ENCODE measurements at regions not wholly inside any gene's neighbourhood (a gene's known extent, or its start where the extent isn't known, plus 50 kb on each side); places are given as distances from the start of the nearest gene placed in this dataset.

GRCh38 chr18:78071166-78071710 lies 821.6 kb downstream of the GALR1 start:
- 88% methylated on average over 19 of the region's 19 CpGs for WGBS
- no peak for DNase-seq (ENCODE audit: extremely low spot score)
- H3K27ac ChIP-seq (ENCODE audit: low read depth) = no peak overlapping the region

GRCh38 chr18:78071776-78072175 lies 822.1 kb downstream of the GALR1 start:
- Histone ChIP-seq H3K27ac (ENCODE audit: low read depth) (no peak overlapping the region), H3K4me1 (ENCODE audit: insufficient read depth) (no peaks in the 10 kb centered on the region), H3K36me3 (ENCODE audit: insufficient read depth) (no peaks in the 10 kb centered on the region), H3K4me3 (ENCODE audit: low read depth, low read length) (no peak overlapping the region)
- 91% methylated on average over 3 of the region's 3 CpGs for WGBS
- DNase-seq (ENCODE audit: extremely low spot score) = no peak

More at GRCh38 chr18:78071166-78071710, 821.6 kb downstream of the GALR1 start:
- H3K4me3 ChIP-seq (ENCODE audit: low read depth, low read length) = no peak overlapping the region
- H3K36me3 ChIP-seq (ENCODE audit: insufficient read depth) = no peaks in the 10 kb centered on the region
- no peaks in the 10 kb centered on the region for H3K4me1 ChIP-seq (ENCODE audit: insufficient read depth)

GRCh38 chr18:78072375-78072774 lies 822.7 kb downstream of the GALR1 start:
- Histone ChIP-seq H3K4me3 (ENCODE audit: low read depth, low read length) (no peak overlapping the region), H3K36me3 (ENCODE audit: insufficient read depth) (no peaks in the 10 kb centered on the region), H3K4me1 (ENCODE audit: insufficient read depth) (no peaks in the 10 kb centered on the region), H3K27ac (ENCODE audit: low read depth) (no peak overlapping the region)
- WGBS = 76% methylated on average over 14 of the region's 14 CpGs
- no peak for DNase-seq (ENCODE audit: extremely low spot score)

- H3K4me1 ChIP-seq (ENCODE audit: insufficient read depth) = no peaks in the 10 kb centered on the region
- no peak overlapping the region for H3K27ac ChIP-seq (ENCODE audit: low read depth)
- no peaks in the 10 kb centered on the region for H3K36me3 ChIP-seq (ENCODE audit: insufficient read depth)
- no peak overlapping the region for H3K4me3 ChIP-seq (ENCODE audit: low read depth, low read length)
- no peak for DNase-seq (ENCODE audit: extremely low spot score)
- 31% methylated on average over 5 of the region's 5 CpGs for WGBS
Measured at GRCh38 chr18:78073275-78073674, 823.6 kb downstream of the GALR1 start.

- WGBS = 70% methylated on average over 12 of the region's 12 CpGs
- H3K36me3 ChIP-seq (ENCODE audit: insufficient read depth) = no peaks in the 10 kb centered on the region
- no peak overlapping the region for H3K4me3 ChIP-seq (ENCODE audit: low read depth, low read length)
- no peak for DNase-seq (ENCODE audit: extremely low spot score)
- no peak overlapping the region for H3K27ac ChIP-seq (ENCODE audit: low read depth)
- H3K4me1 ChIP-seq (ENCODE audit: insufficient read depth) = no peaks in the 10 kb centered on the region
Measured at GRCh38 chr18:78074400-78075020, 824.9 kb downstream of the GALR1 start.

- 90% methylated on average over 13 of the region's 13 CpGs for WGBS
- Histone ChIP-seq H3K27ac (ENCODE audit: low read depth) (no peak overlapping the region), H3K4me1 (ENCODE audit: insufficient read depth) (no peaks in the 10 kb centered on the region), H3K4me3 (ENCODE audit: low read depth, low read length) (no peak overlapping the region), H3K36me3 (ENCODE audit: insufficient read depth) (no peaks in the 10 kb centered on the region)
- DNase-seq (ENCODE audit: extremely low spot score) = no peak
Measured at GRCh38 chr18:78080081-78080480, 830.4 kb downstream of the GALR1 start.

GRCh38 chr18:78080761-78081160 lies 831.1 kb downstream of the GALR1 start:
- DNase-seq (ENCODE audit: extremely low spot score) = no peak
- 95% methylated on average over 5 of the region's 5 CpGs for WGBS
- Histone ChIP-seq H3K4me3 (ENCODE audit: low read depth, low read length) (no peak overlapping the region), H3K36me3 (ENCODE audit: insufficient read depth) (no peaks in the 10 kb centered on the region), H3K27ac (ENCODE audit: low read depth) (no peak overlapping the region), H3K4me1 (ENCODE audit: insufficient read depth) (no peaks in the 10 kb centered on the region)

- no peak for DNase-seq (ENCODE audit: extremely low spot score)
- Histone ChIP-seq H3K4me3 (ENCODE audit: low read depth, low read length) (no peak overlapping the region), H3K27ac (ENCODE audit: low read depth) (no peak overlapping the region), H3K4me1 (ENCODE audit: insufficient read depth) (no peaks in the 10 kb centered on the region), H3K36me3 (ENCODE audit: insufficient read depth) (no peaks in the 10 kb centered on the region)
- WGBS = 61% methylated on average over 7 of the region's 7 CpGs
Measured at GRCh38 chr18:78082816-78083215, 833.2 kb downstream of the GALR1 start.

- DNase-seq (ENCODE audit: extremely low spot score) = no peak
- Histone ChIP-seq H3K36me3 (ENCODE audit: insufficient read depth) (no peaks in the 10 kb centered on the region), H3K4me1 (ENCODE audit: insufficient read depth) (no peaks in the 10 kb centered on the region), H3K27ac (ENCODE audit: low read depth) (no peak overlapping the region), H3K4me3 (ENCODE audit: low read depth, low read length) (no peak overlapping the region)
- 90% methylated on average over 43 of the region's 43 CpGs for WGBS
Measured at GRCh38 chr18:78085241-78086185, 835.9 kb downstream of the GALR1 start.

GRCh38 chr18:78086931-78087330 lies 837.3 kb downstream of the GALR1 start:
- no peak for DNase-seq (ENCODE audit: extremely low spot score)
- H3K27ac ChIP-seq (ENCODE audit: low read depth) = no peak overlapping the region
- H3K36me3 ChIP-seq (ENCODE audit: insufficient read depth) = no peaks in the 10 kb centered on the region
- 92% methylated on average over 10 of the region's 10 CpGs for WGBS
- no peaks in the 10 kb centered on the region for H3K4me1 ChIP-seq (ENCODE audit: insufficient read depth)
- no peak overlapping the region for H3K4me3 ChIP-seq (ENCODE audit: low read depth, low read length)

GRCh38 chr18:78087338-78087737 lies 837.7 kb downstream of the GALR1 start:
- no peaks in the 10 kb centered on the region for H3K4me1 ChIP-seq (ENCODE audit: insufficient read depth)
- H3K4me3 ChIP-seq (ENCODE audit: low read depth, low read length) = no peak overlapping the region
- no peak overlapping the region for H3K27ac ChIP-seq (ENCODE audit: low read depth)
- H3K36me3 ChIP-seq (ENCODE audit: insufficient read depth) = no peaks in the 10 kb centered on the region
- no peak for DNase-seq (ENCODE audit: extremely low spot score)
- 100% methylated on average over 2 of the region's 2 CpGs for WGBS

- no peaks in the 10 kb centered on the region for H3K4me1 ChIP-seq (ENCODE audit: insufficient read depth)
- DNase-seq (ENCODE audit: extremely low spot score) = peak; percentile 18
- no peak overlapping the region for H3K27ac ChIP-seq (ENCODE audit: low read depth)
- WGBS = 58% methylated on average over 11 of the region's 11 CpGs
- no peaks in the 10 kb centered on the region for H3K36me3 ChIP-seq (ENCODE audit: insufficient read depth)
- no peak overlapping the region for H3K4me3 ChIP-seq (ENCODE audit: low read depth, low read length)
Measured at GRCh38 chr18:78090584-78090983, 840.9 kb downstream of the GALR1 start.

GRCh38 chr18:78092901-78093300 lies 843.3 kb downstream of the GALR1 start:
- no peak for DNase-seq (ENCODE audit: extremely low spot score)
- Histone ChIP-seq H3K4me3 (ENCODE audit: low read depth, low read length) (no peak overlapping the region), H3K4me1 (ENCODE audit: insufficient read depth) (no peaks in the 10 kb centered on the region), H3K36me3 (ENCODE audit: insufficient read depth) (no peaks in the 10 kb centered on the region), H3K27ac (ENCODE audit: low read depth) (no peak overlapping the region)
- 68% methylated on average over 2 of the region's 2 CpGs for WGBS
